Stimulated activated CD4-positive, alpha-beta T cell treated with anti-CD3 and anti-CD28 coated beads, Interleukin-2, amount 100 ng/mL, for 24 hours (primary cell): ENCODE measurements at regions not wholly inside any gene's neighbourhood (a gene's known extent, or its start where the extent isn't known, plus 50 kb on each side); places are given as distances from the start of the nearest gene placed in this dataset.

ENCODE experiments used
- DNase-seq, 2 donors: peaks; one replicate each; pipeline ENCODE4 v3.0.0-alpha.2; 2020

DNA sequence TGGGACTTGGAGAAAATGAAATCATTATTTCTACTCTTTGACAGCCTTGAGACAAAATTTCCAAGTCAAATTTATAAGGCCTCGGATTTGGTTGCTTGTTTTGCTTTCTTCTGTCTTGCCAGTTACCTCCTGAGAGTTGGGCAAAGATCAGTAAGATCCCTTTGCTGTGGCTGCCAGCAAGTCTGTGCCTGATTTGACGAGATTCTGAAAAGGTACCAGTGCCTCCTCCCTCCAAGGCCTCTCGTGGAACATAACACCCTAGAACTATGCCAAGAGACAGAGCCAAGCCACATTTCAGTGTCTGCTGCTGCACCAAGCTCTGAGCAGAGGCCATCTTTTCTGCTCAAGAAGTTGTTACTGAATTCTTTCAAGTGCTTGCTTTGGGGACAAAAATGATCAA, 61.0 kb downstream of the GTPBP8 start:
- DNase-seq = no peak

DNA sequence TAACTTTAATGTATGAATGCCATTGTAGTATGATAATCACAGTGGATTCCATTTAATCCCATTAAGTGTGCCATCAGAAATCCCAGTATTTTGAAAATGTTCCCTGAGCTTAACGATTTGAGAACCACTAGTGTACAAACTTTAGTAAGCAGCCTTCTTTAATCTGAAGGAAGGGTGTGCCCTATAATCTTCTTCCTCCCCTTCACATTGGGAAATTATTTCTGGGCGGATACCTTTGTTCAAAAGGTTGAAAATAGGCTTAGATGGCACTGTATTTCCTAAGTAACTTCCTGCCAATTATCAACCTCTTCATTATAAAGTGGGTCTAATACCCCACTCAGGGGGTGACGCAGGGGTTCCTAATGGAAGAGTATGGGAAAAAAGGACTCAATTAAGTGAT, 62.4 kb downstream of the GTPBP8 start:
- no peak for DNase-seq

- no peak for DNase-seq
Measured at GRCh38 chr3:113054552-113054951, 63.8 kb downstream of the GTPBP8 start.

GRCh38 chr3:113055201-113055600, 64.4 kb downstream of the GTPBP8 start:
- no peak for DNase-seq

GRCh38 chr3:113055961-113056360, 65.2 kb downstream of the GTPBP8 start:
- no peak for DNase-seq

DNA sequence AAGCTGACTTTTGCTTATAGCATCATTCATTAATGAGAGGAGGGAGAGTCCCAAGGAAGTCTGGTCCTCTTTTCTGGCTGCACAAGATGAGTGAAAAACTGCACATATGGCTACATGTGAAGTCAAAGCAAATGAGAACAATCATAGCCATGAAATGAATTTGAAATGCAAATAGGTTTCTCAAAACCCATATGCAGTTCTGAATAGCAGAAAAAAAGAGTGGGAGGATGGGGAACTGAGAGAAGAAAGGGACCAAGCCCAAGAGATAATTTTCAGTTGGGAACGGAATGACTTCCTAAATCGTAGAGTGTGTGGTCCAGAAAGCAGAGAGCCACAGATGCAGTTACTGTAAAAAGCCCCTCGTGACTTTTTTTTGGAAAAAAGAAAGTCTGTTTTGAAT, 66.3 kb downstream of the GTPBP8 start:
- no peak for DNase-seq

DNA sequence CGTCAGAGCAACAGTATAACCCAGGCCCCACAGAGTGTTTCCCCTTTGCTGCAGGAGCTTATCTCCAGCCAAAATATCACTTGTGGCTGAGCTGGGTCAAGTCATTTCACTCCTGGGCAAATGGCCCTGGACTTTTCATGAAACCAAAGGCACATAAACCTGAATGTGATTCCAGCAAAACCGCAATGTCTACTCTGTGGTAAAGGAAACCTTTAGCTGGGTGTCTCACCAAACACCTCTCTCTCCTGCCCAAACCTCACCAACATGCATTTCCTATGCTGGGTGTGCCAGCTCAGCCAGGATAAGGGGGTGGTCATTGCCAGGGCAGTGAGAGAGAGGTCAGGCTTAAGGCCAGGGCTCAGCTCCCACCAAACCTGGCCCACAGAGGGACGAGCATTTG, 67.4 kb downstream of the GTPBP8 start:
- DNase-seq = no peak

- no peak for DNase-seq
Measured at GRCh38 chr3:113062705-113063104, 71.9 kb downstream of the GTPBP8 start.

- no peak for DNase-seq
Measured at GRCh38 chr3:113063126-113063894, 72.5 kb downstream of the GTPBP8 start.

DNA sequence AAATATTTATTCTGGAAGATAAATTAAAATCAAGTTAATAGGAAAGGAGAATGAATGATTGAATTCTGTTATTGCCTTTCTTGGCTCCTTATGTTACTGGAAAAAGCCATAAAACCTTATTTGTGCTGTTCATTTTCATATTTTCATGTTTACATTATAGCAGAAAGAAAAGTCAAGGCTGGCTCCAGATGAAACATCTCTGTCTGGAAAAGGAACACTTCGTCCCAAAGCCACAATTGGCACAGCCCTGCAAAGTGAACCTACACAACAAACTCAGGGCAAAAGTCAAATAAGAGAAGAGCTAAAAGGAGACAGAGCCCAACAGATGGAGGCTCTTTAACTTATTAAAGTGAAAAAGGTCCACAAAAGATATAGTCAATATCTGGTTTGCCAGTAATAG, 73.4 kb downstream of the GTPBP8 start:
- no peak for DNase-seq

- DNase-seq = no peak
Measured at GRCh38 chr3:113065336-113065735, 74.6 kb downstream of the GTPBP8 start.

- DNase-seq = no peak
Measured at GRCh38 chr3:113070072-113070640, 79.4 kb downstream of the GTPBP8 start.

DNA sequence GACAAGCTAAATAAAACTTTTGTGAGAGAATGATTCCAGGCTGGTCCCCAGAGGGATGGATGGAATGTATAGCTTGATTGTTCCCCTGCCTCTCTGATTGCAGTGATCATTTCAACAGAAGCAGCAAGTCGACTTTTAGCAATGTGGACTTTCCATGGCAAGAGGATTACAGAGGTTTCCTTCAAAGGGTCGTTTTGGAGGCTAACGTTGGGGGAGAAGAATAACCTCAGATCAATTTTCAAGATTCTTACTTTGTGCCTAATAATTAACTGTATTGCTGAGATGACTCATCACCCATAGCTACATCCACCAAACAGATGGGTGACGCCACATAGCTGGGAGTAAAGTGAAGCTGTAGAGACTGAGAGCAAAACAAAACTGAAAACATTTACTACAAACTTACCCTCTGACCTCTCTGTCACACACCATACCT, 79.9 kb downstream of the GTPBP8 start:
- no peak for DNase-seq

- DNase-seq = no peak
Measured at GRCh38 chr3:113075588-113075987, 84.8 kb downstream of the GTPBP8 start.

- no peak for DNase-seq
Measured at GRCh38 chr3:113079218-113079961, 88.6 kb downstream of the GTPBP8 start.

GRCh38 chr3:113084777-113085176, 94.0 kb downstream of the GTPBP8 start:
- DNase-seq = no peak

DNA sequence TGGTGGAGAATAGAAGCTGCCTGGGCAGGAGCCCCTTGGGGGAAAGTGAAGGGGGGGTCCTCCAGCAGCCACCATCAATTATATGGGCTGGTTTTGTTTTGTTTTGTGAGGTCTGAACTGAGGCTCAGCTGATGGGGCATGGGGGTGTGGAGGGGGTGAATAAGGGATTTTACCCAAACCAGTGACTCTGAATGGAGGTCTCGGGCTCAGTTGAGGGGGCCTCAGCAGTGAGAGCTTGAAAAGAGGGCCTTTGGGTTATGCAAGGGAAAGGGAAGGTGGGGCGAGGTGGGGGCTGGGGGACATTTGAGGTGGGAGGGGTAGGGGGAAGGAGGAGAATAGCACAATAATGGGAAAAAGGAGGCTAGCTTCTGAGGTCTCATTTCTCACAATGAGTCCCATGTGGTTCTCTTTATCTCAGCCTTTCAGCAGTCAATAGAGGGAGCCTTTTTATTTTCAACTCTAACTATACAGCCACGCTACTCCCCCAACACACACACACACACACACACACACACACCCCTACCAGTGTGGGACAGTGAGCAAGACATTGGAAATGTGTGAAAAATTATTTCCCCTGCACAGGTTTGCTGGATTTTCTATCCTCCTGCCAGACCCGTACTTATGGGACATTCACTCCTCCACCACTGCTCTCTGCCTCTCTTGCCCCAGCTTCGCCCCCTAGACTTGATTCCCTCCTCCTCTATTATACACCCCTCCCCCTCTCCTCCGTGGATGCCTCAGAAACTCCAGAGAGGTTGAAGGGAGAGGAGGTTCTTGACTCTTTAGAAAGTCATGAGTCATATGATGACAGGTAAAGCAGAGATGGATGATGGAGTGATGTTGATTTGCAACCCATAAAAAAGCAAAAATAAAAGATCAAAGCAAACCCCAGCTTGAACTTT, 96.0 kb downstream of the GTPBP8 start:
- no peak for DNase-seq

DNA sequence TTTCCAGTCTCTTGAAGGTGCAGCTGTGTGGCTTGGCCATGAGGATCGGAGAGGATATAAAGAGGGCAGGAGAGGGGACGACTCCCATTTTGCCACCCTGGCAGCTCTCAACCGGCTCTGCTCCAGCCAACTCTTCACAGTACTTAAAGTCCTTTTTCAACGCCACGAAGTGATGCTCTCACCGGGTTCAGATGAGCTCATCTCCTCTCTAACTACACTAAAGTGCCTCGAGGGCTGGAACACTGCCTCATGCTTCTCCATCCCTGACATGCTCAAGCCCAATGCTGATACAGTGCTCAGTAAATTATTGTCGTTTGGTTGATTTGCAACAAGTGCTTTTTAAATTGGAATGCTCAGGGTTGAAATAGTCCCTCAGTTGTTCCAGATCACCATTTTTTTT, 97.8 kb downstream of the GTPBP8 start:
- no peak for DNase-seq

GRCh38 chr3:113091417-113091816, 100.6 kb downstream of the GTPBP8 start:
- no peak for DNase-seq

DNA sequence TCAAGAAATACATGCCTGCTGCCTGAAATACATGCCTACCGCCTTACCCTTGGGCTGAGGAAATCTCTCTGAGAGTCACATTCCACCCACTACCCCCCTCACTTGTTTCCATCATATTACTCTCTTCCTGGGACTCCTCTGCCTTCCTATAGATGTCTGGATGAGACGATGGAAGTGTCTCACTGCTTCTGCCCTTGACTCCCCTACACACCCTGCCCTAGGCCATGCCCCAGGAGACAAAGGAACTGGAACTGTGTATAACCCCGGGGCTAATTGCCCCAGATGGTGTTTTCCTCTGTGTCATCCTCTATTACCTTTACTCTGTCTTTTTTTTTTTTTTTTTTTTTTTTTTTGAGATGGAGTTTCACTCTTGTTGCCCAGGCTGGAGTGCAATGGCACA, 102.0 kb downstream of the GTPBP8 start:
- no peak for DNase-seq

DNA sequence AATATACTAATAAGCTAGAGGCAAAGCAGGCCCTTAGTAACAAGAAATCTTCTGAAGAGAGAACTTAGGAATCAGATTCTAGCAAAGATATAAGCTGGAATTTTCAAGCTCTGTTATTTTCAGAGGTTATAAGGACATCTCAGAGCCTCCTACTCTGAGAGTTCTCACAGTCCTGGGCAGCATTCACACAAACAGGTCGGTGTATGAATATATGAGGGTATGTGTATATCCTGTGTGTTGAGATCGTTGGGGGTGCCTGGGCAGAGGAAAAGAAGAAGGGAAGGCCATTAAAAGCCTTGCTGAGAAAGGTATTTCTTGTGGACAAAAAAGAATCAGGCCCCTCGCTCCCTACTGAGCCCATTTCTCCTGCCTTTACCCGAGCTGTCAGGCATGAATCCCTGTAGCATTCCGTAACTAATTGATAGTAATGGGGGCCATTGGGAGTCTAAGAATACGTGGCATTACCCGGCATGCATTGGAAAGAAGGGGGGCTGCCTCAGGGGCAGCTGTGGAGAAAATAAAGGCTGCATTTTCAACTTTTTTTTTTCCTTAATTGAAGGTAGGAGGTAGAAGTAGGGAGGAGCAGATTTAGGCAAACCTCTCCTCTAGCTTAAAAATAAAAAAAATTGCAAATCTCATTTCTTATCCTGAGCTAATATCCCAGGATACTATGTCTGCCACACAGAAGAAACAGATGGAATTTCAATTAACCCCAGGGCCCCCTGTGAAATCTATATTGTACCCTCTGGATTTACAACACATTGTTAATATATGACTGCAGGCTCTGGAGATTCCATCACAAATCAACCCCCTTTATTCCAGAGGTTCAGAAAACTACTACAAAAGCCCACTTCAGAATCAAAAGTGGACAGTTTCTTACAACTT, 103.8 kb downstream of the GTPBP8 start:
- DNase-seq = no peak
